HL-60 (cell line): ENCODE measurements at regions not wholly inside any gene's neighbourhood (a gene's known extent, or its start where the extent isn't known, plus 50 kb on each side); places are given as distances from the start of the nearest gene placed in this dataset.
"Not testable (repeated sequence)": the region's sequence is repeated elsewhere in the genome, so short reads cannot be mapped to it uniquely, and the experiment has no call there.

ENCODE experiments used
- GABPA ChIP-seq: IDR thresholded peaks from 2 replicates; pipeline ENCODE4 v1.6.1; 2012; ENCODE audit warnings: low read depth
- POLR2AphosphoS5 ChIP-seq: IDR thresholded peaks from 2 replicates; pipeline ENCODE4 v1.6.1; 2012; ENCODE audit warnings: low read depth
- SPI1 ChIP-seq: IDR thresholded peaks from 2 replicates; pipeline ENCODE4 v1.6.1; 2012; ENCODE audit warnings: low read depth, mild to moderate bottlenecking, borderline replicate concordance
- TF ChIP-seq, protein P1 (sequence below): IDR thresholded peaks from one replicate; pipeline ENCODE4 v1.5.1; 2011; ENCODE audit warnings: low read length, control low read depth, inconsistent platforms; ENCODE audit not compliant: insufficient read depth
- TF ChIP-seq, protein P2 (sequence below): IDR thresholded peaks from 2 replicates; pipeline ENCODE4 v1.6.1; 2012; ENCODE audit warnings: low read depth; ENCODE audit not compliant: insufficient replicate concordance

DNA sequence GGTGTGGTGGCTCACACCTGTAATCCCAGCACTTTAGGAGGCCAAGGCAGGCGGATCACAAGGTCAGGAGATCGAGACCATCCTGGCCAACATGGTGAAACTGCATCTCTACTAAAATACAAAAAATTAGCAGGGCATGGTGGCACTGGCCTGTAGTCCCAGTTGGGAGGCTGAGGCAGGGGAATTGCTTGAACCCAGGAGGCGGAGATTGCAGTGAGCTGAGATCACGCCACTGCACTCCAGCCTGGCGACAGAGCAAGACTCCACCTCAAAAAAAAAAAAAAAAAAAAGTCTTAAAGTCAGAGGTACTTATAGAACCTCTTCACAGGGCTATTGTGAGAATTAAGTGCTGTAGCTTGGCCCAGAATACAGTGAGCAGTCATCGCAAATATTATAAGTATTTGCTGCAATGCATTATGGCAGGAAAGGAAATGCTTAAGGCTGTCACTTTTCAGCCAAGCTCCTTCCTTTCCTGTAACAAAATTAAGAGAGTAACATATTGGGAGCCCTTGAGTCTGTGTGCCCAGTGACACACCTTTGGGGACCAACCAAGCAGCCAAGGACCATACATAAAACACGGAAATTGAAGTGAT lies 110.9 kb upstream of the HAND1 start:
- TF ChIP-seq, protein P1, sequence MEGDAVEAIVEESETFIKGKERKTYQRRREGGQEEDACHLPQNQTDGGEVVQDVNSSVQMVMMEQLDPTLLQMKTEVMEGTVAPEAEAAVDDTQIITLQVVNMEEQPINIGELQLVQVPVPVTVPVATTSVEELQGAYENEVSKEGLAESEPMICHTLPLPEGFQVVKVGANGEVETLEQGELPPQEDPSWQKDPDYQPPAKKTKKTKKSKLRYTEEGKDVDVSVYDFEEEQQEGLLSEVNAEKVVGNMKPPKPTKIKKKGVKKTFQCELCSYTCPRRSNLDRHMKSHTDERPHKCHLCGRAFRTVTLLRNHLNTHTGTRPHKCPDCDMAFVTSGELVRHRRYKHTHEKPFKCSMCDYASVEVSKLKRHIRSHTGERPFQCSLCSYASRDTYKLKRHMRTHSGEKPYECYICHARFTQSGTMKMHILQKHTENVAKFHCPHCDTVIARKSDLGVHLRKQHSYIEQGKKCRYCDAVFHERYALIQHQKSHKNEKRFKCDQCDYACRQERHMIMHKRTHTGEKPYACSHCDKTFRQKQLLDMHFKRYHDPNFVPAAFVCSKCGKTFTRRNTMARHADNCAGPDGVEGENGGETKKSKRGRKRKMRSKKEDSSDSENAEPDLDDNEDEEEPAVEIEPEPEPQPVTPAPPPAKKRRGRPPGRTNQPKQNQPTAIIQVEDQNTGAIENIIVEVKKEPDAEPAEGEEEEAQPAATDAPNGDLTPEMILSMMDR = not testable (repeated sequence)
- TF ChIP-seq, protein P2, sequence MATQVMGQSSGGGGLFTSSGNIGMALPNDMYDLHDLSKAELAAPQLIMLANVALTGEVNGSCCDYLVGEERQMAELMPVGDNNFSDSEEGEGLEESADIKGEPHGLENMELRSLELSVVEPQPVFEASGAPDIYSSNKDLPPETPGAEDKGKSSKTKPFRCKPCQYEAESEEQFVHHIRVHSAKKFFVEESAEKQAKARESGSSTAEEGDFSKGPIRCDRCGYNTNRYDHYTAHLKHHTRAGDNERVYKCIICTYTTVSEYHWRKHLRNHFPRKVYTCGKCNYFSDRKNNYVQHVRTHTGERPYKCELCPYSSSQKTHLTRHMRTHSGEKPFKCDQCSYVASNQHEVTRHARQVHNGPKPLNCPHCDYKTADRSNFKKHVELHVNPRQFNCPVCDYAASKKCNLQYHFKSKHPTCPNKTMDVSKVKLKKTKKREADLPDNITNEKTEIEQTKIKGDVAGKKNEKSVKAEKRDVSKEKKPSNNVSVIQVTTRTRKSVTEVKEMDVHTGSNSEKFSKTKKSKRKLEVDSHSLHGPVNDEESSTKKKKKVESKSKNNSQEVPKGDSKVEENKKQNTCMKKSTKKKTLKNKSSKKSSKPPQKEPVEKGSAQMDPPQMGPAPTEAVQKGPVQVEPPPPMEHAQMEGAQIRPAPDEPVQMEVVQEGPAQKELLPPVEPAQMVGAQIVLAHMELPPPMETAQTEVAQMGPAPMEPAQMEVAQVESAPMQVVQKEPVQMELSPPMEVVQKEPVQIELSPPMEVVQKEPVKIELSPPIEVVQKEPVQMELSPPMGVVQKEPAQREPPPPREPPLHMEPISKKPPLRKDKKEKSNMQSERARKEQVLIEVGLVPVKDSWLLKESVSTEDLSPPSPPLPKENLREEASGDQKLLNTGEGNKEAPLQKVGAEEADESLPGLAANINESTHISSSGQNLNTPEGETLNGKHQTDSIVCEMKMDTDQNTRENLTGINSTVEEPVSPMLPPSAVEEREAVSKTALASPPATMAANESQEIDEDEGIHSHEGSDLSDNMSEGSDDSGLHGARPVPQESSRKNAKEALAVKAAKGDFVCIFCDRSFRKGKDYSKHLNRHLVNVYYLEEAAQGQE = not testable (repeated sequence)
- not testable (repeated sequence) for TF ChIP-seq POLR2AphosphoS5, GABPA, SPI1
